K562 (cell line): ENCODE measurements at regions not wholly inside any gene's neighbourhood (a gene's known extent, or its start where the extent isn't known, plus 50 kb on each side); places are given as distances from the start of the nearest gene placed in this dataset.

Experiments used
- ATAC-seq: fragments of 200-7000 bp; cut with Tn5 transposase; 3 replicates; pipeline ENCODE4 v1.9.1; 2020; ENCODE audit warnings: moderate library complexity
- BruUV-seq: library from RNA; stranded (reverse); fragments of 400-500 nt; replicated peaks from 2 replicates; lab custom pipeline; 2021; lab: Mats Ljungman, UMichigan
- CTCF ChIA-PET: fragments of 300-600 bp; formaldehyde crosslinking; extraction: SDS; loops from one replicate; lab custom pipeline; 2021; ENCODE audit warnings: low intra/inter-chr PET ratio; lab: Yijun Ruan, JAX
- POLR2A ChIA-PET: fragments of 300-600, 350-650 bp; sonication (Branson Sonifier 250); formaldehyde crosslinking; extraction: SDS; loops from one replicate; lab custom pipeline; 2021; ENCODE audit warnings: antibody characterized with exemption, inconsistent platforms; lab: Yijun Ruan, JAX
- DNase-seq, 4 experiments: peaks; one replicate each; pipeline versions ENCODE4 v3.0.0 to v3.0.0-alpha.2; 2011 to 2018; ENCODE audit warnings: low spot score in 3 of 4, mixed read lengths in 3 of 4; ENCODE audit errors: extremely low read depth in 1 of 4
- FAIRE-seq: peaks from 2 replicates; lab custom pipeline; 2011; peaks lifted over from hg19 to GRCh38; lab: Jason Lieb, UNC
- H2AFZ ChIP-seq: 2 replicates; pipeline ENCODE4 v1.6.0; 2011; ENCODE audit warnings: low read depth, low read length, control low read depth, inconsistent platforms
- H3K27ac ChIP-seq: fragments of 200-600 bp; 3 replicates; pipeline ENCODE4 v1.8.0; 2011; ENCODE audit warnings: low read depth, mild to moderate bottlenecking, control low read depth, inconsistent platforms, low read length, moderate library complexity, mixed read lengths; ENCODE audit errors: extremely low read depth
- H3K27me3 ChIP-seq, 2 experiments: fragments of 300-600 bp in 1 of 2; 2 replicates in 1 of 2; 3 replicates in 1 of 2; pipeline versions ENCODE4 v1.6.0 to v1.8.0; 2011; ENCODE audit warnings: inconsistent platforms in 2 of 2, low read length in 2 of 2, mild to moderate bottlenecking in 1 of 2, mixed read lengths in 1 of 2, moderate library complexity in 1 of 2; ENCODE audit not compliant: control insufficient read depth in 2 of 2, insufficient read depth in 2 of 2
- H3K36me3 ChIP-seq: fragments of 300-600 bp; 3 replicates; pipeline ENCODE4 v1.8.0; 2011; ENCODE audit warnings: mild to moderate bottlenecking, low read length, inconsistent platforms; ENCODE audit not compliant: control insufficient read depth, insufficient read depth
- H3K4me1 ChIP-seq, 2 experiments: fragments of 200-600 bp in 1 of 2; replicated peaks in 1 of 2; 2 replicates in 1 of 2; 3 replicates in 1 of 2; pipeline versions ENCODE4 v1.5.1 to v1.8.0; 2011; ENCODE audit warnings: inconsistent platforms in 2 of 2, low read length in 2 of 2, mild to moderate bottlenecking in 1 of 2, mixed read lengths in 1 of 2, moderate library complexity in 1 of 2; ENCODE audit not compliant: control insufficient read depth in 2 of 2, insufficient read depth in 2 of 2
- H3K4me2 ChIP-seq: 2 replicates; pipeline ENCODE4 v1.6.1; 2011; ENCODE audit warnings: low read length, control low read depth, inconsistent platforms, mixed read lengths; ENCODE audit not compliant: insufficient read depth
- H3K4me3 ChIP-seq: fragments of 200-600 bp; sonication (generic), shearing (Covaris generic); 2 replicates; pipeline ENCODE4 v1.5.1; 2016; ENCODE audit warnings: control low read depth, inconsistent platforms
- H3K79me2 ChIP-seq: fragments of 200-600 bp; 3 replicates; pipeline ENCODE4 v1.8.0; 2011; ENCODE audit warnings: low read length, inconsistent platforms; ENCODE audit not compliant: control insufficient read depth, insufficient read depth
- H3K9ac ChIP-seq, 2 experiments: 2 replicates each; pipeline versions ENCODE4 v1.6.0 to v1.6.1; 2011; ENCODE audit warnings: low read depth in 2 of 2, low read length in 2 of 2, control low read depth in 1 of 2, inconsistent platforms in 1 of 2, mild to moderate bottlenecking in 1 of 2, mixed read lengths in 1 of 2; ENCODE audit not compliant: insufficient read depth in 1 of 2
- H3K9me1 ChIP-seq: one replicate; pipeline ENCODE4 v1.6.0; 2011; ENCODE audit warnings: inconsistent platforms, mild to moderate bottlenecking, low read length, moderate library complexity; ENCODE audit not compliant: control insufficient read depth, insufficient read depth
- H3K9me3 ChIP-seq: replicated peaks from 2 replicates; pipeline ENCODE4 v1.5.1; 2011; ENCODE audit warnings: low read depth, low read length, inconsistent platforms; ENCODE audit not compliant: control insufficient read depth, insufficient read depth
- H4K20me1 ChIP-seq: replicated peaks from 2 replicates; pipeline ENCODE4 v1.6.1; 2011; ENCODE audit warnings: low read length, inconsistent platforms, mixed read lengths; ENCODE audit not compliant: control insufficient read depth, insufficient read depth
- BRCA1 ChIP-seq, 2 experiments: fragments of 450-650 bp in 1 of 2; sonication (generic) in 1 of 2; formaldehyde crosslinking in 1 of 2; IDR thresholded peaks; 2 replicates each; pipeline versions ENCODE4 v1.5.0 to v1.6.1; 2017 to 2020; ENCODE audit warnings: mild to moderate bottlenecking in 1 of 2, missing genetic modification reagents in 1 of 2
- DEAF1 ChIP-seq: fragments of 450-650 bp; formaldehyde crosslinking; IDR thresholded peaks from 2 replicates; pipeline ENCODE4 v1.4.0; 2020; ENCODE audit warnings: mild to moderate bottlenecking, moderate library complexity
- GABPA ChIP-seq: fragments of 200-800 bp; sonication (Bioruptor generic); conservative IDR thresholded peaks from 2 replicates; pipeline ENCODE4 v1.6.1; 2016; ENCODE audit warnings: low read depth, missing genetic modification characterization, missing compliant biosample characterization
- MAFF ChIP-seq: IDR thresholded peaks from 2 replicates; pipeline ENCODE4 v1.6.1; 2012; ENCODE audit warnings: low read length, improper control_type of control experiment
- ZBTB9 ChIP-seq: fragments of 450-650 bp; formaldehyde crosslinking; IDR thresholded peaks from 2 replicates; pipeline ENCODE4 v1.4.0; 2020; ENCODE audit warnings: mild to moderate bottlenecking, moderate library complexity
- ZNF316 ChIP-seq: fragments of 450-650 bp; IDR thresholded peaks from 2 replicates; pipeline ENCODE4 v1.6.1; 2016
- ZNF778 ChIP-seq: fragments of 450-650 bp; formaldehyde crosslinking; IDR thresholded peaks from 2 replicates; pipeline ENCODE4 v1.4.0; 2020; ENCODE audit warnings: mild to moderate bottlenecking, moderate library complexity
- WGBS: fragments of 100-300 bp; shearing (Covaris generic); methylation state at CpG from one replicate; pipeline ENCODE4 v1.1.6; 2016; ENCODE audit warnings: low coverage, mixed read lengths; ENCODE audit not compliant: insufficient coverage; ENCODE audit errors: missing lambda C conversion rate; 5-methylcytosine and 5-hydroxymethylcytosine counted together
- in situ Hi-C: fragments of 300-500 bp; cut with MboI; formaldehyde crosslinking; loops from 4 replicates; pipeline ENCODE4 v1.15.0; 2018; ENCODE audit warnings: inconsistent platforms, mixed read lengths
- intact Hi-C: fragments of 100-400 bp; cut with micrococcal nuclease; formaldehyde crosslinking; loops from 2 replicates; pipeline ENCODE4 v1.14.2; 2022

- ChIA-PET POLR2A (no interaction called here), CTCF (no interaction called here)
- Histone ChIP-seq H2AFZ (no peak overlapping the region), H3K9me3 (no peaks in the 10 kb centered on the region), H3K9ac (no peak overlapping the region), H3K79me2 (no peaks in the 10 kb centered on the region), H3K27me3 (no peaks in the 10 kb centered on the region), H3K4me3 (no peak overlapping the region), H3K27ac (no peak overlapping the region), H3K36me3 (no peaks in the 10 kb centered on the region), H3K4me2 (no peak overlapping the region), H4K20me1 (no peaks in the 10 kb centered on the region), H3K9me1 (no peaks in the 10 kb centered on the region), H3K4me1 (no peaks in the 10 kb centered on the region)
- WGBS: 0% methylated on average over 2 of the region's 2 CpGs
- TF ChIP-seq MAFF (no peak), GABPA (tag) (no peak), ZBTB9 (CRISPR knock-in tag) (no peak)
- intact Hi-C loops: no loop called here
- DNase-seq (no peak), FAIRE-seq (no peak), ATAC-seq (no peak)
- in situ Hi-C loops: no loop called here
- BruUV-seq: no TSS peak
Observed at GRCh38 chr3:103906304-103906703, 1460.4 kb upstream of the ALCAM start.

- H3K27me3 ChIP-seq: no peaks in the 10 kb centered on the region
- no peak overlapping the region for H3K9ac ChIP-seq
- no peak for ATAC-seq
- ChIA-PET CTCF (no interaction called here), POLR2A (no interaction called here)
- H3K4me1 ChIP-seq: no peaks in the 10 kb centered on the region
- in situ Hi-C loops (no loop called here), intact Hi-C loops (no loop called here)
- no peak for FAIRE-seq
- no peak overlapping the region for H3K27ac ChIP-seq
- H3K9me3 ChIP-seq: no peaks in the 10 kb centered on the region
- no peak overlapping the region for H3K4me3 ChIP-seq
- no peaks in the 10 kb centered on the region for H4K20me1 ChIP-seq
- no peak overlapping the region for H2AFZ ChIP-seq
- H3K9me1 ChIP-seq: no peaks in the 10 kb centered on the region
- TF ChIP-seq BRCA1 (IDR thresholded peaks at IDR 0.05) (no peak), BRCA1 (CRISPR knock-in tag; IDR thresholded peaks at IDR 0.05) (no peak), DEAF1 (CRISPR knock-in tag) (no peak), ZNF778 (CRISPR knock-in tag) (no peak), ZNF316 (no peak)
- no peaks in the 10 kb centered on the region for H3K79me2 ChIP-seq
- no peaks in the 10 kb centered on the region for H3K36me3 ChIP-seq
- H3K4me2 ChIP-seq: no peak overlapping the region
- 0% methylated on average over 2 of the region's 2 CpGs for WGBS
- DNase-seq: no peak
- BruUV-seq: no TSS peak
Observed at GRCh38 chr3:103906808-103907207, 1459.9 kb upstream of the ALCAM start.
